ENCODE measurements at regions not wholly inside any gene's neighbourhood (a gene's known extent, or its start where the extent isn't known, plus 50 kb on each side); places are given as distances from the start of the nearest gene placed in this dataset.

DNA sequence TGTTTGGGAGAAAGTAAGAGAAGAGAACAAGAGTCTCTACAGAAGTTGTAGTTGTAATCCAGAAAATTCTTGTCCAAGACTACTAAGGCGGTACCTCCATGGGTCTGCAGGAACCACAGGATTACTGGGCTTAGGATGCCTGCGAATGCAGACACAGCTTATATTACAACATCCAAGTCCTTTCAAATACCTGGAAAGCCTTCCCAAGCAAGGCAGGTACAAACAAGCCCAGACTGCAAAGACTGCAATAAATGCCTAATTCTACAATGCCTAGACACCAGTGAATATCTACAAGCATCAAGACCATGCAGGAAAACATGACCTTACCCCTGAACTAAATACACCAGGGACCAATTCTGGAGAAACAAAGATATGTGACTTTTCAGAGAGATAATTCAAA, 178.2 kb downstream of the ARL4A start:
- no peak overlapping the region for H3K27ac Mint-ChIP-seq
- TF ChIP-seq CTCF (IDR thresholded peaks at IDR 0.05) (no peak), EZH2 (IDR thresholded peaks at IDR 0.05; ENCODE audit: borderline replicate concordance, insufficient read depth, low read depth, low read length, poor library complexity, severe bottlenecking) (no peak)

GRCh38 chr7:12866207-12866606, 178.8 kb downstream of the ARL4A start:
- no peaks in the 10 kb centered on the region for H3K79me2 ChIP-seq (ENCODE audit: control insufficient read depth, insufficient read depth, low read length)
- Mint-ChIP-seq H3K4me1 (no peaks in the 10 kb centered on the region), H3K4me3 (no peak overlapping the region), H3K9me3 (ENCODE audit: insufficient read depth) (no peaks in the 10 kb centered on the region), H3K27ac (no peak overlapping the region), H3K27me3 (peaks cover 4% of the 10 kb centered on the region)
- H3K4me3 ChIP-seq (ENCODE audit: control extremely low read depth in 1 of 5, extremely low read depth in 1 of 5, insufficient read depth in 1 of 5, low read depth in 2 of 5, low read length in 4 of 5): no peak overlapping the region
- no peaks in the 10 kb centered on the region for H4K20me1 ChIP-seq (ENCODE audit: control insufficient read depth, insufficient read depth, low read length, poor library complexity, severe bottlenecking)
- ATAC-seq (ENCODE audit: low read depth) (no peak), DNase-seq (no peak)
- 100% methylated on average over 2 of the region's 4 CpGs for WGBS (ENCODE audit: insufficient coverage)
- H3K36me3 ChIP-seq (replicated peaks in 1 of 2; ENCODE audit: control extremely low read depth in 1 of 2, control insufficient read depth in 1 of 2, extremely low read depth in 1 of 2, insufficient read depth in 2 of 2, low read length in 1 of 2): no peaks in the 10 kb centered on the region
- CTCF ChIA-PET: no interaction called here
- peaks cover 0 to 9% (median 0%) of the 10 kb centered on the region in 3 donors for H3K9me3 ChIP-seq (ENCODE audit: control extremely low read depth in 1 of 3, control insufficient read depth in 2 of 3, insufficient read depth in 1 of 3, low read length in 2 of 3)
- intact Hi-C loops (cut with micrococcal nuclease): no loop called here
- H3K27ac ChIP-seq (ENCODE audit: low read length in 2 of 2): no peak overlapping the region
- H2AFZ ChIP-seq (ENCODE audit: insufficient read depth, low read depth, low read length, poor library complexity, severe bottlenecking): no peak overlapping the region
- no peak overlapping the region for H3K9ac ChIP-seq (ENCODE audit: low read length)
- no peaks in the 10 kb centered on the region for H3K4me1 ChIP-seq (ENCODE audit: control insufficient read depth in 2 of 2, insufficient read depth in 2 of 2, low read length in 2 of 2)
- no peaks in the 10 kb centered on the region for H3K27me3 ChIP-seq (replicated peaks in 1 of 4; ENCODE audit: control extremely low read depth in 1 of 4, control insufficient read depth in 3 of 4, insufficient read depth in 4 of 4, low read length in 3 of 4)
- TF ChIP-seq CTCF (IDR thresholded peaks at IDR 0.05): no peak
- TF ChIP-seq EZH2 (IDR thresholded peaks at IDR 0.05; ENCODE audit: borderline replicate concordance, insufficient read depth, low read depth, low read length, poor library complexity, severe bottlenecking): no peak
- H3K4me2 ChIP-seq (replicated peaks; ENCODE audit: low read depth, low read length, poor library complexity, severe bottlenecking): no peak overlapping the region
- POLR2A ChIA-PET: no interaction called here

More for the DNA sequence above, 178.2 kb downstream of the ARL4A start:
- peaks cover 4% of the 10 kb centered on the region for H3K27me3 Mint-ChIP-seq
- no peak overlapping the region for H3K4me3 Mint-ChIP-seq
- H3K4me1 Mint-ChIP-seq: no peaks in the 10 kb centered on the region
- Histone ChIP-seq H3K9me3 (ENCODE audit: control extremely low read depth in 1 of 3, control insufficient read depth in 2 of 3, insufficient read depth in 1 of 3, low read length in 2 of 3) (peaks cover 0 to 9% (median 0%) of the 10 kb centered on the region in 3 donors), H3K9ac (ENCODE audit: low read length) (no peak overlapping the region), H3K36me3 (replicated peaks in 1 of 2; ENCODE audit: control extremely low read depth in 1 of 2, control insufficient read depth in 1 of 2, extremely low read depth in 1 of 2, insufficient read depth in 2 of 2, low read length in 1 of 2) (no peaks in the 10 kb centered on the region), H3K4me1 (ENCODE audit: control insufficient read depth in 2 of 2, insufficient read depth in 2 of 2, low read length in 2 of 2) (no peaks in the 10 kb centered on the region), H3K27ac (ENCODE audit: low read length in 2 of 2) (no peak overlapping the region), H3K79me2 (ENCODE audit: control insufficient read depth, insufficient read depth, low read length) (no peaks in the 10 kb centered on the region), H3K4me3 (ENCODE audit: control extremely low read depth in 1 of 5, extremely low read depth in 1 of 5, insufficient read depth in 1 of 5, low read depth in 2 of 5, low read length in 4 of 5) (no peak overlapping the region), H3K27me3 (replicated peaks in 1 of 4; ENCODE audit: control extremely low read depth in 1 of 4, control insufficient read depth in 3 of 4, insufficient read depth in 4 of 4, low read length in 3 of 4) (no peaks in the 10 kb centered on the region), H3K4me2 (replicated peaks; ENCODE audit: low read depth, low read length, poor library complexity, severe bottlenecking) (no peak overlapping the region), H4K20me1 (ENCODE audit: control insufficient read depth, insufficient read depth, low read length, poor library complexity, severe bottlenecking) (no peaks in the 10 kb centered on the region), H2AFZ (ENCODE audit: insufficient read depth, low read depth, low read length, poor library complexity, severe bottlenecking) (no peak overlapping the region)
- no peaks in the 10 kb centered on the region for H3K9me3 Mint-ChIP-seq (ENCODE audit: insufficient read depth)
- WGBS (ENCODE audit: insufficient coverage): 83% methylated on average over 1 of the region's 2 CpGs
- CTCF ChIA-PET: no interaction called here
- intact Hi-C loops (cut with micrococcal nuclease): no loop called here
- DNase-seq (no peak), ATAC-seq (ENCODE audit: low read depth) (no peak)
- POLR2A ChIA-PET: no interaction called here
